GM12874 (cell line): ENCODE measurements at regions not wholly inside any gene's neighbourhood (a gene's known extent, or its start where the extent isn't known, plus 50 kb on each side); places are given as distances from the start of the nearest gene placed in this dataset.

Experiments used
- CTCF ChIP-seq: IDR thresholded peaks from 2 replicates; pipeline ENCODE4 v1.5.1; 2011; ENCODE audit warnings: low read depth, mild to moderate bottlenecking, control low read depth, low read length, moderate library complexity; ENCODE audit not compliant: insufficient read depth

GRCh38 chr5:13143214-13143613, 801.3 kb downstream of the DNAH5 start:
- no peak for TF ChIP-seq CTCF

- no peak for TF ChIP-seq CTCF
These were observed 810.5 kb downstream of the DNAH5 start for GRCh38 chr5:13133951-13134350.

GRCh38 chr5:13115476-13115875, 829.0 kb downstream of the DNAH5 start:
- TF ChIP-seq CTCF = no peak

- no peak for TF ChIP-seq CTCF
These were observed 836.2 kb downstream of the DNAH5 start for GRCh38 chr5:13108265-13108664.

- TF ChIP-seq CTCF = no peak
These were observed 837.0 kb downstream of the DNAH5 start for GRCh38 chr5:13107537-13107936.

- TF ChIP-seq CTCF = no peak
These were observed 863.4 kb downstream of the DNAH5 start for GRCh38 chr5:13081116-13081515.

GRCh38 chr5:13063088-13063487, 881.4 kb downstream of the DNAH5 start:
- no peak for TF ChIP-seq CTCF
